ENCODE measurements at regions not wholly inside any gene's neighbourhood (a gene's known extent, or its start where the extent isn't known, plus 50 kb on each side); places are given as distances from the start of the nearest gene placed in this dataset.

- no peak for DNase-seq
Observed at GRCh38 chr15:36371509-36371908, 207.9 kb upstream of the CDIN1 start.

DNA sequence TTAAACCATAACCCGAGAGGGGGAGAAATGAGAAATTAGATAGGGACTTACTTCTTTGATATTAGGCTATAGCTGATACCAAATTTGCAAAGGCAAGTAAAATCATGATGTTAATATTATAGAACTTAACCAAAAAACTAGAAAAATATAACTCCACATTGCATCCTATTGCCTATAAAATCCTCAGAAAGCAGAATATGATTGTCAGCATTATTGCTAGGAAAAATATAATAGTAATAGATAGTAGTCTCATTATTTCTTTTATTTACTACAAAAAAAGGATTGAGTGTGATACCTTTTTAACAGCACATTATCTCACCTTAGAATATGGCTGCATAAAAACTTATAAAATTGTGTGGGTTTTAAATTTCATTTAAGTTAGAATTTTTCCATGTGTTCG lies 206.5 kb upstream of the CDIN1 start:
- DNase-seq: no peak

GRCh38 chr15:36373550-36373949 lies 205.9 kb upstream of the CDIN1 start:
- DNase-seq: no peak

GRCh38 chr15:36389107-36389506 lies 190.3 kb upstream of the CDIN1 start:
- no peak for DNase-seq

DNA sequence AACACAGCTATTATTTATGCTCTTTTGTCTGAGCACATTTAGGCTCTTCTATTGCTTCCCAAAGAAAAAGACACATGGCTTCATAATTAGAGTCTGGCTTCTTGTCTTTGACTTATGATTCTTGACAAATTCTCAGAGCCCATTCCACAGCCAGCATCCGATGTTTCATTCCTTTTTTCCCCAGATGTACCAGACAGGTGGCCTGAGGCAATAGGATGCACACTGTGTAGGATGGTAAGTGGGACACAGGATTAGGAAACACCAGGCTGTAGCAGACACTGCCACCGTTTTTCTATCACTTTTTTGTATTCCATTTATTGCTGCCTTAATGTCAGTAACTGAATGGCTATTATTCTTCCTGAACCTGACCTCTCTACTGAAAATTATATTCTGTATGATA lies 188.9 kb upstream of the CDIN1 start:
- DNase-seq: no peak

DNA sequence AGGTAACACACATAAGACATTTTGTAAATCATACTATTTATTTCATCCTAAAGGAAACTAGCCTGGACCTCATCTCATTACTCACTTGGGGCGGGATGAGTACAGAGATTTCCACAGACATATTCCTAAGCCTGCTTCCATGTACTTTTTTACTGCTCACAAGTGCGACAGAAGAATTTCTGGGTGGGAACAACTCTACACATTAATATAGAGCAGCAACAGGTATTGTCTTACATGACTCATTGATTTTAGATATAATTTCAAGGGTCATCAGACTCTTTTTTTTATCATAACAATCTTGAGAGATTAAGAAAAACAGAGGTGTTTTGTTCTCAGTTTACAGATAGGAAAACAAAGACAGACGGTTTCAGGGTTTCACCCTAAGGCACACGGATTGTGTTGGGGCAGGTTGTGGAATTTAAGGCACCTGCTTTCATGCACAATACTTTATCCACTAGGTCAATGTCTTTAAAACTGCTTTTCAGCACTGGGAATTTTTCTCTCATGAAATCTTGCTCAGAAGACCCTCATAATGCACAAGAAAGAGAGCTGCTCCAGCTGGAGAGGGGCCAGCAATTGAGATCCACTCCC lies 186.7 kb upstream of the CDIN1 start:
- no peak for DNase-seq

- DNase-seq: no peak
Observed at GRCh38 chr15:36398212-36398611, 181.2 kb upstream of the CDIN1 start.

DNA sequence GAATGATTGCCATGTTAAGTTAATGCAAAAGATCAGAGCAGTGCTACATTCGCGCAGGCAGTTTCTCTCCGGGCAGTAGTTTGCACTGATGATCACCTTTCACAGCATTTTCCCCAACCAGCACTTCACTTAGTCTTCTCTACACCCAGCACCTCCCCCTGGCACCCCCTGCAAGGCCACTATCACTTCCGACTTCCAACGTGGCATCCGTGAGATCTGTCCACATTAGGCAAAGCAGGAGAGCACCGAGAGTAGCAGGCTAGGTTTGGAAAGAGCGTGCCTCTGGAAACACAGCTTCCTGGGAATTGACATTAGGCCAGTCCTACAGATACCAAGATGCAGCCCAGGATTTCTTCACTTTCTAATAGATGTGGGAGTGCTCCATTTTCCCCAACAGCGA lies 180.2 kb upstream of the CDIN1 start:
- DNase-seq: no peak

- no peak for DNase-seq
Observed at GRCh38 chr15:36400936-36401585, 178.4 kb upstream of the CDIN1 start.

GRCh38 chr15:36401586-36401966 lies 177.8 kb upstream of the CDIN1 start:
- no peak for DNase-seq

- no peak for DNase-seq
Observed at GRCh38 chr15:36403351-36403750, 176.1 kb upstream of the CDIN1 start.

- no peak for DNase-seq
Observed at GRCh38 chr15:36406366-36406765, 173.1 kb upstream of the CDIN1 start.

GRCh38 chr15:36406911-36407310 lies 172.5 kb upstream of the CDIN1 start:
- no peak for DNase-seq

- no peak for DNase-seq
Observed at GRCh38 chr15:36407647-36408046, 171.8 kb upstream of the CDIN1 start.

DNA sequence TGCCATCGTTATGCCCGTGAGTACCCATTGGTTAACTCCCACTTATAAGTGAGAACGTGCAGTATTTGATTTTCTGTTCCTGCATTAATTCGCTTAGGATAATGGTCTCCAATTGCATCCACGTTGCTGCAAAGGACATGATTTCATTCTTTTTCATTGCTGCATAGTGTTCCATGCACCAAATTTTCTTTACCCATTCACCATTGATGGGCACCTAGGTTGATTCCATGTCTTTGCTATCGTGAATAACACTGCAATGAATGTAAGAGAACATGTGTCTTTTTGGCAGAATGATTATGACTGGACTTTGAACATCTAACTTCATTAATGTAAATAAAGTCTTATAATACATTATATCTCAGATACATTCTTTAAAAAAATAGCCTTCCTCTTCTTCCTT lies 169.6 kb upstream of the CDIN1 start:
- no peak for DNase-seq

DNA sequence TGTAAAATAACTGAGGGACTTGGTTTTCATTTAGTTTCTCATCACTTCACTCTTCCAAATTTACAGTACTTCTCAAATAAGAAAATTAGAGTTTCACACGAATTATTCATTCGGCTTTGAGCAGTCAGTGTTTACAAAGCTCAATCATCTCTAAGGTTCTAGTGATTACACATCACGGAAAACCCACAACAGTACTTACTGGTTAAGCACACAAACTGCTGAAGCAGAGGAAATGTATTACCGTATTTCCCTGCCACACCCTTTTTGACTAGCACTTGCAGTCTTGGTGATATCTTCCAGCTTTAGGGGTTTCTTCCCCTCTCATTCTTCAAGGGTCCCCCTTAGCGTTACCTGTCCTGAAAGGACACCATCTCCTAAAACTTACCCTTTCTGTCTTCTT lies 164.8 kb upstream of the CDIN1 start:
- no peak for DNase-seq

- DNase-seq: no peak
Observed at GRCh38 chr15:36415643-36416042, 163.8 kb upstream of the CDIN1 start.

GRCh38 chr15:36422631-36423030 lies 156.8 kb upstream of the CDIN1 start:
- DNase-seq: no peak

DNA sequence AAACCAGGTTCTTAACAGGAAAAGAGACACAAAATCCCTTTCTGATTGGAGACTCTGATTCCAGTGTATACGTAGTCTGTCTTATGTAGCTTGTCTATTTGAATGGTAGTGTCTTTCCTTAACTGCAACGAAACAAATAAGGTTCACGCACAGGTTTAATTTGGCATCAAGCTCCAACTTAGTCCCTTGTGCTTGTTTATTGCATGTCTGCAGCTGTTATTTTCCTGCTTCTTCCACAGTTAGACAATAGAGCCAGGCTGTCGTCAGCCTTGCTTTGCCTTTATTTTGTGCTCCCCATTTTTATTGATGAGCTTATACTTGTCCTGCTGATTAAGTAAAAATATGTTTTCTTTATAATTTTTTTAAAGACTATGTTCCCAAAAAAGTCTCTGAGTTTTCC lies 152.7 kb upstream of the CDIN1 start:
- DNase-seq: no peak

GRCh38 chr15:36428102-36428845 lies 151.2 kb upstream of the CDIN1 start:
- no peak for DNase-seq

DNA sequence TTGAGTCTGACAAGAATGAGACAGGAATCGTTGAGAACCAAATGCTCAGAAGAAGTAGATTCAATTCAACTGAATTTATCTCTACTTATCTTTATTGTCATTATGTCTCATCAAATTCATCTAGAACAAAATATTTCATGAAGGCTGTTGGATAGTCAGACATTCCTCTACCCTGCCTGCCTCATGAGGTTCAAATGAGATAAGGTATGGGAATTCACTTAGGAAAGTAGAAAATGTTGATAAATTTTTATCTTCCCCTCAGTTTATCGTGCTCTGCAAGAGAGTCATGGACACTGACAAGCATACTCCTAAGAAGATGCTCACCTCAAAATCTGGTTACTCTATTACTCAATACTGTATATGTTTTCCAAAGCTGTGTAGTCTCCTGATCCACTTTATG lies 149.7 kb upstream of the CDIN1 start:
- no peak for DNase-seq

DNA sequence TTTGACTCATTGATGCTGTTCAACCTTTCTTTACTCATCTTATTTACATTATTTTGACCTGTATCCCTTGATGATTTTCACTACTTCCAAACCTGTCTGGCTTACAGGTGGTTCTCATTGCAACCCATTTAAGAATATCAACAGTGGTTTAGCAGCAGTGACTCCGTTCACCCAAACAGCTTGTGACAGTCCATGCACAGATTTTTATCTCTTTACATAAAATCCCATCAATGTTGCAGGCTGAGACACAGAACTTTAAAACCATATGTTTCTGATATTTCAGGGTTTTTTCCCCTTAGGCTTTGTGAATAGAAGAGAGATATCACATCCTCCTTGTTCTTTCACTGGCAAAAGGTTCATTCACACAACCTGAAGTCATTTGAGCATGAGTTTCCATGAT lies 149.1 kb upstream of the CDIN1 start:
- DNase-seq: no peak

DNA sequence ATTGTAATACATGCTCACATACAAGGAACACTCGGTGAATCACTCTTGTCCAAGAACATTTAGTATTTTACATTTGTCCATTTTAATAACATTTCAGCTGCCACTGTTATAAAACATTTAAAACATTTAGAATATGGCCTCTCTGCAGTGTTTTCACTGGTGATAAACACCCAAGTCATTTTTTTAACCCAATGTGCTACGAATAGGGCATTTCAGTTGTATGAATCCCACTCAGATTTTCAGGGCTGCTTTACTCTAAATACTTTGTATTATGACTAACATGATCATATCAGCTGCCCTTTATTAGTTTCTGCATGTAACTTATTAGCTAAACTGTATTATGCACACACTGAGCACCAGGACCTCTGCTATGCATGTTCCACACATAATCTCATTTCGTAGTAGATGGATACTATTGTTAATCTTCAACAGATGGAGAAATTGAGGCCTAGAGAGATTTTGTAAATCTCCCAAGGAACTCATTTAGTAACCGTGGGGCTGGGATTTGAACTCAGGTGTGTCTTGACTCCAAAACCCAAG lies 148.6 kb upstream of the CDIN1 start:
- DNase-seq: no peak

GRCh38 chr15:36432161-36432560 lies 147.3 kb upstream of the CDIN1 start:
- no peak for DNase-seq

Measured in NCI-H2107 (cell line).